ENCODE measurements at regions not wholly inside any gene's neighbourhood (a gene's known extent, or its start where the extent isn't known, plus 50 kb on each side); places are given as distances from the start of the nearest gene placed in this dataset.
"Not testable (repeated sequence)": the region's sequence is repeated elsewhere in the genome, so short reads cannot be mapped to it uniquely, and the experiment has no call there.

GRCh38 chr13:81350056-81350455, 1009.1 kb upstream of the SPRY2 start:
- no peaks in the 10 kb centered on the region for H3K36me3 ChIP-seq (ENCODE audit: low read depth)
- no peaks in the 10 kb centered on the region for H3K9me3 ChIP-seq
- DNase-seq = no peak
- H3K4me3 ChIP-seq = no peak overlapping the region
- H3K4me1 ChIP-seq (ENCODE audit: low read depth) = no peaks in the 10 kb centered on the region
- intact Hi-C loops (cut with DNase I, micrococcal nuclease) = no loop called here
- ATAC-seq = no peak
- TF ChIP-seq, protein P1, sequence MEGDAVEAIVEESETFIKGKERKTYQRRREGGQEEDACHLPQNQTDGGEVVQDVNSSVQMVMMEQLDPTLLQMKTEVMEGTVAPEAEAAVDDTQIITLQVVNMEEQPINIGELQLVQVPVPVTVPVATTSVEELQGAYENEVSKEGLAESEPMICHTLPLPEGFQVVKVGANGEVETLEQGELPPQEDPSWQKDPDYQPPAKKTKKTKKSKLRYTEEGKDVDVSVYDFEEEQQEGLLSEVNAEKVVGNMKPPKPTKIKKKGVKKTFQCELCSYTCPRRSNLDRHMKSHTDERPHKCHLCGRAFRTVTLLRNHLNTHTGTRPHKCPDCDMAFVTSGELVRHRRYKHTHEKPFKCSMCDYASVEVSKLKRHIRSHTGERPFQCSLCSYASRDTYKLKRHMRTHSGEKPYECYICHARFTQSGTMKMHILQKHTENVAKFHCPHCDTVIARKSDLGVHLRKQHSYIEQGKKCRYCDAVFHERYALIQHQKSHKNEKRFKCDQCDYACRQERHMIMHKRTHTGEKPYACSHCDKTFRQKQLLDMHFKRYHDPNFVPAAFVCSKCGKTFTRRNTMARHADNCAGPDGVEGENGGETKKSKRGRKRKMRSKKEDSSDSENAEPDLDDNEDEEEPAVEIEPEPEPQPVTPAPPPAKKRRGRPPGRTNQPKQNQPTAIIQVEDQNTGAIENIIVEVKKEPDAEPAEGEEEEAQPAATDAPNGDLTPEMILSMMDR (IDR thresholded peaks at IDR 0.05) = no peak

GRCh38 chr13:81340118-81341069, 999.5 kb upstream of the SPRY2 start:
- ATAC-seq; H3K4me3 ChIP-seq; intact Hi-C loops (cut with DNase I, micrococcal nuclease); H3K4me1 ChIP-seq (ENCODE audit: low read depth); DNase-seq; H3K36me3 ChIP-seq (ENCODE audit: low read depth); H3K9me3 ChIP-seq: not testable (repeated sequence)

GRCh38 chr13:81339666-81340065, 998.7 kb upstream of the SPRY2 start:
- H3K4me3 ChIP-seq; DNase-seq; ATAC-seq; H3K36me3 ChIP-seq (ENCODE audit: low read depth); H3K9me3 ChIP-seq; H3K4me1 ChIP-seq (ENCODE audit: low read depth); intact Hi-C loops (cut with DNase I, micrococcal nuclease): not testable (repeated sequence)

DNA sequence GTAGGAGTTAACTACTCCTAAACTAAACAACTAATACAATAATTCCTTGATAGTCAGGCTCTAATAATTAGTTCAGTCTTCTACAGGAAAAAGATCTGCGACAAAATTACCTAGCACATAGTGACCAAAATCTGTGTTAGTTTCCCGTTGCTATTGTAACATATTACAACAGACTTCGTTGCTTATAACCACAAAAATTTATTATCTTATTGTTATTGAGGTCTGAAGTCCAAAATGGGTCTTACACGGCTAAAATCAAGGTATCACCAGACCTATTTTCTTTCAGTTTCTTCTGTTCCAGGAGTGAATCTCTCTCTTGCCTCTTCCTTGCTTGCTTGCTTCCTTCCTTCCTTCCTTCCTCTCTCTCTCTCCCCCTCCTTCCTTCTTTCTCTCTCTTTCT, 993.6 kb upstream of the SPRY2 start:
- intact Hi-C loops (cut with DNase I, micrococcal nuclease) = no loop called here
- H3K9me3 ChIP-seq = peaks cover 8% of the 10 kb centered on the region
- H3K36me3 ChIP-seq (ENCODE audit: low read depth) = no peaks in the 10 kb centered on the region
- TF ChIP-seq, protein P1 (IDR thresholded peaks at IDR 0.05) = no peak
- ATAC-seq = peak; percentile 65
- H3K4me1 ChIP-seq (ENCODE audit: low read depth) = no peaks in the 10 kb centered on the region
- H3K4me3 ChIP-seq = no peak overlapping the region
- no peak for DNase-seq

DNA sequence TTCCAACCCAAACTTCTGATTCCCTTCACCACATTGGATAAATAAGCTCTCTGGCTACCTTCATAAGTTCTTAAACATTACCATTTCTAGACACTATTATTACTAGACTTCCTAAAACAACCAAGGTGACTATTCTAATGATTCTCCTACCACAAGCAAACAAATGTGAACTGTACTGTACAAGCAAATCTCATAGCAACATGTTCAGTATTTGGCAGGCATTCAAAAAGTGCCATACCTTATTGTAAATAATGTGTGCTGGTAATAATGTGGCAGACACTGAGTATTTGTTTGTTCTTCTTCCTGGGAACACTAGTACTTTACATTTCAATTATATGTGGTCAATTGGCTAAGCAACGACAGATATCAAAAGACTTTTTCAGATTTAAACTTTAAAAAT, 986.0 kb upstream of the SPRY2 start:
- TF ChIP-seq, protein P1 (IDR thresholded peaks at IDR 0.05) = no peak
- Histone ChIP-seq H3K4me3 (no peak overlapping the region), H3K9me3 (peaks cover 8% of the 10 kb centered on the region), H3K36me3 (ENCODE audit: low read depth) (no peaks in the 10 kb centered on the region), H3K4me1 (ENCODE audit: low read depth) (peaks cover 4% of the 10 kb centered on the region)
- intact Hi-C loops (cut with DNase I, micrococcal nuclease) = no loop called here
- peak in 1 of 3 donors; percentile 28 for DNase-seq
- ATAC-seq = peak; percentile 83

GRCh38 chr13:81320516-81320915, 979.6 kb upstream of the SPRY2 start:
- Histone ChIP-seq H3K36me3 (ENCODE audit: low read depth) (no peaks in the 10 kb centered on the region), H3K4me1 (ENCODE audit: low read depth) (no peaks in the 10 kb centered on the region), H3K4me3 (no peak overlapping the region), H3K9me3 (no peaks in the 10 kb centered on the region)
- ATAC-seq (no peak), DNase-seq (no peak)
- TF ChIP-seq, protein P1 (IDR thresholded peaks at IDR 0.05) = no peak
- intact Hi-C loops (cut with DNase I, micrococcal nuclease) = no loop called here

All from mucosa of descending colon (tissue), 3 donors.